ENCODE measurements at regions not wholly inside any gene's neighbourhood (a gene's known extent, or its start where the extent isn't known, plus 50 kb on each side); places are given as distances from the start of the nearest gene placed in this dataset.

- Mint-ChIP-seq H3K4me3 (ENCODE audit: low read depth, unreplicated experiment) (no peak overlapping the region), H3K4me1 (ENCODE audit: low read depth, unreplicated experiment) (peaks cover 8% of the 10 kb centered on the region), H3K27ac (ENCODE audit: unreplicated experiment) (no peak overlapping the region), H3K27me3 (ENCODE audit: unreplicated experiment) (no peaks in the 10 kb centered on the region), H3K36me3 (ENCODE audit: insufficient read depth, unreplicated experiment) (no peaks in the 10 kb centered on the region), H3K9me3 (ENCODE audit: low read depth, unreplicated experiment) (no peaks in the 10 kb centered on the region)
- no TSS peak for BruUV-seq (replicated peaks)
- intact Hi-C loops (cut with micrococcal nuclease; ENCODE audit: unreplicated experiment): no loop called here
- CTCF ChIA-PET: no interaction called here
- DNase-seq: no peak
- TF ChIP-seq, protein P1, sequence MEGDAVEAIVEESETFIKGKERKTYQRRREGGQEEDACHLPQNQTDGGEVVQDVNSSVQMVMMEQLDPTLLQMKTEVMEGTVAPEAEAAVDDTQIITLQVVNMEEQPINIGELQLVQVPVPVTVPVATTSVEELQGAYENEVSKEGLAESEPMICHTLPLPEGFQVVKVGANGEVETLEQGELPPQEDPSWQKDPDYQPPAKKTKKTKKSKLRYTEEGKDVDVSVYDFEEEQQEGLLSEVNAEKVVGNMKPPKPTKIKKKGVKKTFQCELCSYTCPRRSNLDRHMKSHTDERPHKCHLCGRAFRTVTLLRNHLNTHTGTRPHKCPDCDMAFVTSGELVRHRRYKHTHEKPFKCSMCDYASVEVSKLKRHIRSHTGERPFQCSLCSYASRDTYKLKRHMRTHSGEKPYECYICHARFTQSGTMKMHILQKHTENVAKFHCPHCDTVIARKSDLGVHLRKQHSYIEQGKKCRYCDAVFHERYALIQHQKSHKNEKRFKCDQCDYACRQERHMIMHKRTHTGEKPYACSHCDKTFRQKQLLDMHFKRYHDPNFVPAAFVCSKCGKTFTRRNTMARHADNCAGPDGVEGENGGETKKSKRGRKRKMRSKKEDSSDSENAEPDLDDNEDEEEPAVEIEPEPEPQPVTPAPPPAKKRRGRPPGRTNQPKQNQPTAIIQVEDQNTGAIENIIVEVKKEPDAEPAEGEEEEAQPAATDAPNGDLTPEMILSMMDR (IDR thresholded peaks at IDR 0.05; ENCODE audit: unreplicated experiment): no peak
These were observed 59.2 kb upstream of the ADORA2B start for GRCh38 chr17:15885770-15886169.

DNA sequence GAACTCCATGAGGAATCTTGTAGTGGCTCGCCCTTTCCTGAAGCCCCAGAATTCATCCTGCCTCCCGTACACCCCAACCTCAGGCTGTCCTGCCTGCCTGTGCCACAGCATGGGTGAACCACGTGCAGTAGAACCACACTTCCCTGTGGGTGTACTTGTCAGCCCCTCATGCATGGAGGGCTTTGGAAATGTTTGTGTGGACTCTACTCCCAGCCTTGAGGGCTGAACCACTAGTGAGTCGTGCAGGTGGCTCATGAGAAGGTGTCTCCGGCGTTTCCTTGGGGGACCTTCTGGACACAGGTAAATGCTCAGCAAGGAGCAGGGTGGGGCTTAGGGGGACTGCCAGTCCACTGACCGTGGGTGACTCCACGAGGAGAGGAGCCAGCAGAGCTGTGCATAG, 58.7 kb upstream of the ADORA2B start:
- DNase-seq: no peak
- Mint-ChIP-seq H3K36me3 (ENCODE audit: insufficient read depth, unreplicated experiment) (no peaks in the 10 kb centered on the region), H3K9me3 (ENCODE audit: low read depth, unreplicated experiment) (no peaks in the 10 kb centered on the region), H3K4me3 (ENCODE audit: low read depth, unreplicated experiment) (no peak overlapping the region), H3K27ac (ENCODE audit: unreplicated experiment) (no peak overlapping the region), H3K27me3 (ENCODE audit: unreplicated experiment) (no peaks in the 10 kb centered on the region), H3K4me1 (ENCODE audit: low read depth, unreplicated experiment) (peaks cover 8% of the 10 kb centered on the region)
- TF ChIP-seq, protein P1 (IDR thresholded peaks at IDR 0.05; ENCODE audit: unreplicated experiment): no peak
- CTCF ChIA-PET: no interaction called here
- no TSS peak for BruUV-seq (replicated peaks)
- intact Hi-C loops (cut with micrococcal nuclease; ENCODE audit: unreplicated experiment): no loop called here

DNA sequence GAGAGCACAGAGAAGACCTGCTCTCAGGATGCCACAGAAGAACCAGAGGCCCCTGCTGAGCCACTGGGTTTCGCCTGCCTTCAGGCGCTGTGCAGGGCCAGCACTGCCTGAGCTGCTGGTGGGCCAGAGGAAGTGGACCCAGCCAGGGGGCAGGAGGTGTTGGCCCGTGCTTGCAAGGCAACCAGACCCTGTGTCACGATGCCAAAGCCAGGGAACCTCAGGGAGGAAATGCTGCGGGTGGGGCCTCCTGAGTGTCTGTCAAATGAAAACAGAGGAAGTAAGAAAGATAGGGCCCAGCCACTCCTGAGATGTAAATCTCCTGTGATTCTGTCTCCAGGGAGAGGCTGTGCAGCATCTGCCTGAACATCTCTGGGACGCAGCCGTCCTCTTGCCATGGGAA, 58.1 kb upstream of the ADORA2B start:
- TF ChIP-seq, protein P1 (IDR thresholded peaks at IDR 0.05; ENCODE audit: unreplicated experiment): no peak
- Mint-ChIP-seq H3K9me3 (ENCODE audit: low read depth, unreplicated experiment) (no peaks in the 10 kb centered on the region), H3K4me3 (ENCODE audit: low read depth, unreplicated experiment) (no peak overlapping the region), H3K27ac (ENCODE audit: unreplicated experiment) (no peak overlapping the region), H3K4me1 (ENCODE audit: low read depth, unreplicated experiment) (peaks cover 8% of the 10 kb centered on the region), H3K27me3 (ENCODE audit: unreplicated experiment) (no peaks in the 10 kb centered on the region), H3K36me3 (ENCODE audit: insufficient read depth, unreplicated experiment) (no peaks in the 10 kb centered on the region)
- CTCF ChIA-PET: no interaction called here
- no peak for DNase-seq
- BruUV-seq (replicated peaks): no TSS peak
- intact Hi-C loops (cut with micrococcal nuclease; ENCODE audit: unreplicated experiment): no loop called here

GRCh38 chr17:15888436-15888835, 56.5 kb upstream of the ADORA2B start:
- H3K9me3 Mint-ChIP-seq (ENCODE audit: low read depth, unreplicated experiment): no peaks in the 10 kb centered on the region
- H3K4me1 Mint-ChIP-seq (ENCODE audit: low read depth, unreplicated experiment): peaks cover 20% of the 10 kb centered on the region
- no peak overlapping the region for H3K27ac Mint-ChIP-seq (ENCODE audit: unreplicated experiment)
- CTCF ChIA-PET: no interaction called here
- BruUV-seq (replicated peaks): no TSS peak
- TF ChIP-seq, protein P1 (IDR thresholded peaks at IDR 0.05; ENCODE audit: unreplicated experiment): no peak
- no peaks in the 10 kb centered on the region for H3K27me3 Mint-ChIP-seq (ENCODE audit: unreplicated experiment)
- no peak overlapping the region for H3K4me3 Mint-ChIP-seq (ENCODE audit: low read depth, unreplicated experiment)
- H3K36me3 Mint-ChIP-seq (ENCODE audit: insufficient read depth, unreplicated experiment): peaks cover 9% of the 10 kb centered on the region
- intact Hi-C loops (cut with micrococcal nuclease; ENCODE audit: unreplicated experiment): no loop called here
- DNase-seq: no peak
